Dermis blood vessel endothelial cell (primary cell): ENCODE measurements at regions not wholly inside any gene's neighbourhood (a gene's known extent, or its start where the extent isn't known, plus 50 kb on each side); places are given as distances from the start of the nearest gene placed in this dataset.

Experiments
- DNase-seq: peaks from one replicate; pipeline ENCODE4 v3.0.0; 2010

DNA sequence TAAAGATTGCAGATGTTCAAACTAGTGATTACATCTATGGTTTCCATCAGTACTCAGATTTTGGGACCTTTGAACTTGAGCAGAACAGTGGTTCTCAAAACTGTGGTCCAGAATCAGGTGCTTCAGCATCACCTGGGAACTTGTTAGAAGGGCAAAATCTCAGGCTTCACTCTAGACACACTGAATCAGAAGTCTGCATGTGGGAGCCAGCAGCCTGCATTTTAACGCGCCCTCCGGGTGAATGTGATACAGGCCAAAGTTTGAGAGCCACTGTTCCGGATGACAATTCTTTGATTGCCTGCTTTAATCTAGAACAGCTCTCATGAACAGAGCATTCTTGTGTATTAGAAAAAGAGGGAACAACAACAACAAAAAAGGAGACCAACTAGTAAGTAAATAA, 261.7 kb downstream of the GPD2 start:
- DNase-seq: no peak

- no peak for DNase-seq
Measured at GRCh38 chr2:156700681-156701080, 264.5 kb downstream of the GPD2 start.

DNA sequence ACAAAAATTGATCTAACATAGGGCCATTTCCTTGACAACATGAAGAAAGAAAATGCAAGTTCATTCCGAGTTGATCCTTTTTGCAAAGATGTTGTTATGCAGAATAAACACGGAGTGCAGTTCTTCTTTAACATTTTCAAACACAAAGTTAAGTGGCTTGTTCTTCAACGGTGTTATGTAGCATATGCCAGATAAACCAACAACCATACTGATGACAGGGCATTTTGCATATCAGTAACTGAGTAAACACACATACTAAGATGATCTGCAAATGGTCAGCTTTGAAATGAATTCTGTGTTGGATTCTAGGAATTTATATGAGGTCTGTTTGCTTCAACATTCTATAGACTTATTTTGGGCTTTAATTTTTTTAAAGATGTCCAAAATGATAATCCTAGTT, 266.4 kb downstream of the GPD2 start:
- no peak for DNase-seq

DNA sequence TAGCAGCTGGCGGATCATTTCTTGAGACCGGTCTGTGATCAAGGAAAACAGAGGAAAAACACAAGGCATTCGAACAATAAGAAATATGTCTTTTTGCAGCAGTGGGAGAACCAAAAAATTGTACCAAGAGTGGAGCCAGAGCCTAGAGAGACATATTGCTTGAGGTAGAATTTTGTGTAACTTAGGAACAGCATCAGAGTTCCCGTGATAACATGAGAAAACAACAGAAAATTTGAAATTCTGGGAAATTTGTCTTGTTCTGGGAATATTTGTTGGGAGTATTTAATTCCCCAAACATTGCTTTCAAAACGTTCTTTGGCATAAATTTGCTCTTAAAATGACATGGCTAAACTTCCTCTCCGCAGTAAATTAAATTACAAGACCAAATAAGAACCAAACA, 267.5 kb downstream of the GPD2 start:
- DNase-seq: no peak

DNA sequence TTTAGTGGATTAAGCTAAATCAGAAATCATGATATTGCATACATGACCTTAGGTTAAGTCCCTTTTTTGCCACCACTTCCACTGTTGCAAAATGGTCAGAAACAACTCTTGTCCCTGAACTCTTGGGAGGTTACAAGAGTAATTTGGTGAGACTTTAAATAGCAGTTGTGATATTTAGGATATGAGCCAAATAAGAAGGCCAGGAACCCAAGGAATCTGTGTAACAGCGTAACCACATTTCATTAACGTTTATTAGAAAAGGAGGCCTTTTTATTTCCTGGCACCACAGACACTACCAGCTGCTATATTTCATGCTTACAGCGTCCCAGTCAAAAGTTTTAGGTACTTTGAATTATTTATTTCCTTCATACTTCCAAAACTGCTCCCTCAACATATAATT, 268.0 kb downstream of the GPD2 start:
- DNase-seq: no peak

GRCh38 chr2:156704617-156705016, 268.4 kb downstream of the GPD2 start:
- DNase-seq: no peak

- no peak for DNase-seq
Measured at GRCh38 chr2:156706576-156706975, 270.4 kb downstream of the GPD2 start.

DNA sequence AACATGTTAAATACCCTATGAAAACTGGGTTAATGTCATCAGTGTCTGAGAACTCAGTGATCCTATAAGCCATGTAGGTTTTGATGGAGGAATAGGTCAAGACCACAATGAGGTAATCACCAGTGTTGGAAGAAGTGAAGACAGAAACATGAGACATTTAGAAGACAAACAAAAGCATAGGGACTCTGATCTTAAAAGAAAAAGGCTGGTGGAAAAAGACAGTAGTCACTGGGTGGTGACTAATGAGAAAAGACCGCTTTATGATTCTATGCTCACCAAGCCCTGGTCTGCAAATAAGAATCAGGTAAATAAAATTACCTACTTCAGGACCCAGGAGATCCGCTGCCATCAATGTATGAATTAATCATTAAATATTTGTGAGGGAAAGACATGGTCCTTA, 271.9 kb downstream of the GPD2 start:
- DNase-seq: no peak

DNA sequence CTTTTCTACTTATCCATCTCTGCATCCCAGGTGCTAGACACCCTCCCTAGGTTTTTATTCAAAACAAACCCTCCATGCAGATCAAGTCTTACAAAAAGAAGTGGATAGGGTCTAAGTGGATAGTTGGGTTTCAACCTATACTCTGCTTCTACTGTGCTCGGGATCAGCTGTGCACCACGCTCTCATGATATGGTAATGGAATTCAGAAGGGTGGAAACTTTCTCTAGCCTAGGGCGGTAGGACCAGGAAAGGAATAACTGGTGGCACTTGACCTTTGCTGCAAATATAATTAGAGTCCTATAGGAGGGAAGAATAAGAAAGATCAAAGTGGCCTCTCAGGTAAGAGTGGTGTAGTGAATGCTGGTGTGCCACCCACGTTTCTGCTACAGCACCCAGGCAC, 272.9 kb downstream of the GPD2 start:
- no peak for DNase-seq

- no peak for DNase-seq
Measured at GRCh38 chr2:156719036-156719435, 282.9 kb downstream of the GPD2 start.

DNA sequence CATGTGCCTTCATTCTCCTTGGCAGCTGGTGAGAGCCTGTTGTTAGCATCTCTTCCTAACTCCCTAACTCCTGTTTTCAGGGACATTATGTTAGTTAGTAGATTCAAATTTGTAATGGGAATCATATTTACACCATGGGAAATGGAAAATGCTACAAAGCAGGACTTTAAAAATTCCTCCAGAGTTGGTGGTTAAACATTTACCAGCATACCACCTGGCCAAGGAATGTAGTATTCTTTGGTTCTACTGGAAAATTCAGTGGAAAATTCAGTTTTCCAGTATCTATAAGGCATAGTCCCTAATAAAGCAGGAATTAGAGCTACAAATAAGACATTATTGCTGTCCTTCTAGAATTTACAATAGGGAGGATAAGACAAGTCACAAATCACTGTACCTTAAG, 291.7 kb downstream of the GPD2 start:
- no peak for DNase-seq

GRCh38 chr2:156728328-156728727, 292.1 kb downstream of the GPD2 start:
- no peak for DNase-seq

- DNase-seq: no peak
Measured at GRCh38 chr2:156731506-156731905, 295.3 kb downstream of the GPD2 start.

DNA sequence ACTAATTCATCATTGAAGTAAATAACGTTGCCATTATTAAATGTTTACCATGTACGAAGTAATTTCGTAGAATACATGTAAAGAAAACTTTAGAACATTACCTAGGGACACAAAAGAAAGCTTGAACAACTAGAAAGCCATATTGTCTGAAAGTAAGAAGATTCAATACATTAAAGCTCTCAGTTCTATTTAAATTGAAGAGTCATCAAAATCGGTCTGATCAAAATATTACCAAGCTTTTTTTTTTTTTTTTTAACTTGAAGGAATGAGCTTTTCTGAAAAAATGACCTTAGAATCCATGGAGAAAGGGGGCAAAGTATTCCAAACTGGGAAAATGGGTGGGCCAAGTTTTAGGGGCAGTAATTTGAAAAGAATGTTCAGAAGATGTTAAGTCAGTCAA, 300.8 kb downstream of the GPD2 start:
- no peak for DNase-seq

- DNase-seq: no peak
Measured at GRCh38 chr2:156739301-156739700, 303.1 kb downstream of the GPD2 start.

DNA sequence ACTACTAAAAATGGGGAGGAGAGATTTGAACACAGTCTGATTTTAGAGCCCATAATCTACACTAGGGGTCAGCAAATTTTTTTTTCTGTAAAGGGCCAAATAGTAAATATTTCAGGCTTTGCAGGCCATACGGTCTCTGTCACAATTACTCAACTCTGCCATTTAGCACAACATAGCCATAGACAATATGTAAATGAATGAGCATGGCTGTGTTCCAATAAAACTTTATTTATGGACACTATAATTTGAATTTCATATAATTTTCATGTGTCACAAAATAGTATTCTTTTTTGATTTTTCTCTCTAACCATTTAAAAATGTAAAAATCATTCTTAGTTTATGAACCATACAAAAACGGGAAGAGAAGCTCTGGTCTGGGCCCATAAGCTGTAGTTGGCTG, 309.4 kb downstream of the GPD2 start:
- DNase-seq: no peak

DNA sequence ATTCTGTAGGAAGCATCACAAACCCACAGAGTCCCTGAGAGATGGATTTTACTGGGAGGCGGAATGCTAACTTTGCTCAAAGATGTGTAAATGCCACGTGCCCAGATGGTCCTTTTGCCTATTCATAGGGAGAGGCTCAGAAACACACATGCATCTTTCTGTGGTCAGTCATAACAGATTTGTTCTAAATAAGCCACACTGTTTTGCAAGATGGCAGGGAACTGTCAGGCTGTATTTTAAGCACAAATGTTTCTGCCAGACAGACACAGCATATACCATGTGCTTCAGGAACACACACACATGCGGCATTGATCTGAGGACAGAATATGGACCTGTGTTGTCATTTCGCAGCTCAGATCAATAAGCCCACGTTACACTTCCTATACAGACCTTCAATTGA, 312.0 kb downstream of the GPD2 start:
- DNase-seq: no peak

DNA sequence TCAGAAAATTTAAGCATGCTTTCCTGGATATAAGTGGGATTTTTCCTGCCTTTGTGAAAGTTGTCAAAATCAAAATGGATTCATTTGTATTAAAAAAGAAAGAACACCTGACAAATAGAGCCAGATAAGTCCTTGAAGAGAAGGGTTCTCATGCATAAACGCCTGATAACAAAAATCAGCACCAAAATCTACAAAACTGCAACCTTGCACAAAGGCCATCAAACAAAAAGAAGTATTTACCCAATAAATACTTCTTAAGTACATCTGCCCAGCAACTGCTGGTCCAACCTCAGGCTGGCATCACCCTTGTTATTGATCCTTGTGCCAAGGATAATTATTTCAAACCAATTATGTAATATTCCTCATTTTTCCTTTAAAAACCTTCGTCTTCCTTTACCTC, 315.9 kb downstream of the GPD2 start:
- DNase-seq: no peak

GRCh38 chr2:156753766-156754165, 317.6 kb downstream of the GPD2 start:
- DNase-seq: no peak

- DNase-seq: no peak
Measured at GRCh38 chr2:156756516-156756915, 320.3 kb downstream of the GPD2 start.

DNA sequence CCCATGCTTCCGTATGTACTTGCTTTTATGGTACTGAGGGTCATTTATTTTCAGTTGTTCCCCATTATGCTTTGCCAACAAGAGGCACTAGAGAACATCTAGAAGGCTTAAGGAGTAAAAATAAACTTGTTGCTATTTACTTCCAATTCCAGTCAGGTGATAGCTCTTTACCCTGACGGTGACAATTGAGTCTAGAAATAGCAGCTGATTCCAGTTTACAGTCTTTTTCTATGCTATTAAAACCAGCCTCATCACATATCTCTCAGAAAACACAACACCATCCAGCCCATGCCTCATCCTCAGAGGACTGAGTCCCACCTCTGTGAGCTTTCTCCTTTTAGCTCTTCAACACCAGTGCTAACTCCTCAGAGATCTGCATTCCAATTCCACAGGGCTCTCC, 327.0 kb downstream of the GPD2 start:
- DNase-seq: no peak

DNA sequence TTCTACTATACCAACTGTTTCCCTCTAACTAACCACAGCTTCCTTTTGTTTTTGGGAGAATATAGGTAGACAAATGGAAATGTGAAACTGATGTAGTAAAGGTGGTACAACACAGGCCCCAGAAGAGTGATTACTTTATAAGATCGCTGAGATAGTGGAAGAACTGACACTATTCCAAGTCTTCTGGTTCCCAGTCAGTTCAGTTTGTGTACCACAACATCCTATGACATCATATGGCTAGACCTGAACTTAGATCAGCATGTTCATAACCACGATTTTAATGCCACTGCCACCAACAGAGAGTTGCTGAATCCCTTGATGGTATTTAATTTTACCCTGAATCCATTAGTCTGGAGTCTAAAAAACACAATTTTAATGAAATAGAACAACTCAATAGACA, 328.9 kb downstream of the GPD2 start:
- DNase-seq: no peak

DNA sequence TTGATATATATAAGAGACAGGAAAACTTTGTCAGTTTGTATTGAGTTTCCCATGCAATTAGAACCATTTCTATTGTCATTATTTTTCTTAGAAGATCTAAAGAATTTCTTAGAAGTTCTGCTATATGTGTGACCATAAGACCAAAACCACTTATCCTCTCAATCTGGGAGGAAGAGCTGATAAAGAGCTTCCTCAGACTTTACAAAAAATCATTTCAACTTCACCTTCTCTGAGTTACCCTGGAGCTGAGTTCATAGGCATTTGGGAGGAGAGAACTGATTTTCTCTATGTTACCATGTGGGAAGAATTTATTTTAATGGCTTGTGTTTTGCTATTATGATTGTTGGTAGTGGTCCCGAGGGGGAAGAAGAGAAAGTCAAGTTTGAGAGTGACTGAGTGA, 329.3 kb downstream of the GPD2 start:
- no peak for DNase-seq

GRCh38 chr2:156769802-156770201, 333.6 kb downstream of the GPD2 start:
- no peak for DNase-seq

GRCh38 chr2:156778916-156779315, 342.7 kb downstream of the GPD2 start:
- no peak for DNase-seq
